ENCODE measurements at regions not wholly inside any gene's neighbourhood (a gene's known extent, or its start where the extent isn't known, plus 50 kb on each side); places are given as distances from the start of the nearest gene placed in this dataset.

GRCh38 chr2:194610297-194610696, 1046.7 kb upstream of the SLC39A10 start:
- H3K4me3 ChIP-seq (ENCODE audit: low read depth, poor library complexity, severe bottlenecking), result no peak overlapping the region
- no peak for DNase-seq (ENCODE audit: low spot score in 2 of 2)
- intact Hi-C loops (cut with DNase I; ENCODE audit: low total_unique reads), result no loop called here
- no peak for TF ChIP-seq POLR2A (IDR thresholded peaks at IDR 0.05)
- TF ChIP-seq CTCF (IDR thresholded peaks at IDR 0.05), result no peak

- WGBS, 2 donors, result 86 to 93% methylated on average over 5 of the region's 5 CpGs
- H3K4me3 ChIP-seq (ENCODE audit: low read depth, poor library complexity, severe bottlenecking), result no peak overlapping the region
- intact Hi-C loops (cut with DNase I; ENCODE audit: low total_unique reads), result no loop called here
- TF ChIP-seq POLR2A (IDR thresholded peaks at IDR 0.05) (no peak), CTCF (IDR thresholded peaks at IDR 0.05) (no peak)
- no peak for DNase-seq (ENCODE audit: low spot score in 2 of 2)
Observed at GRCh38 chr2:194603429-194603828, 1053.6 kb upstream of the SLC39A10 start.

GRCh38 chr2:194602750-194603149, 1054.3 kb upstream of the SLC39A10 start:
- DNase-seq (ENCODE audit: low spot score in 2 of 2), result no peak
- intact Hi-C loops (cut with DNase I; ENCODE audit: low total_unique reads), result no loop called here
- WGBS, 2 donors, result 91 to 92% methylated on average over 5 of the region's 5 CpGs
- no peak overlapping the region for H3K4me3 ChIP-seq (ENCODE audit: low read depth, poor library complexity, severe bottlenecking)
- TF ChIP-seq POLR2A (IDR thresholded peaks at IDR 0.05) (no peak), CTCF (IDR thresholded peaks at IDR 0.05) (no peak)

- 68 to 86% methylated on average over 1 of the region's 1 CpG for WGBS, 2 donors
- DNase-seq (ENCODE audit: low spot score in 2 of 2), result no peak
- no peak overlapping the region for H3K4me3 ChIP-seq (ENCODE audit: low read depth, poor library complexity, severe bottlenecking)
- intact Hi-C loops (cut with DNase I; ENCODE audit: low total_unique reads), result no loop called here
- TF ChIP-seq POLR2A (IDR thresholded peaks at IDR 0.05), result no peak
- no peak for TF ChIP-seq CTCF (IDR thresholded peaks at IDR 0.05)
Observed at GRCh38 chr2:194591192-194591591, 1065.8 kb upstream of the SLC39A10 start.

GRCh38 chr2:194587739-194588270, 1069.2 kb upstream of the SLC39A10 start:
- intact Hi-C loops (cut with DNase I; ENCODE audit: low total_unique reads), result no loop called here
- 71 to 76% methylated on average over 1 of the region's 1 CpG for WGBS, 2 donors
- H3K4me3 ChIP-seq (ENCODE audit: low read depth, poor library complexity, severe bottlenecking), result no peak overlapping the region
- TF ChIP-seq POLR2A (IDR thresholded peaks at IDR 0.05) (no peak), CTCF (IDR thresholded peaks at IDR 0.05) (no peak)
- no peak for DNase-seq (ENCODE audit: low spot score in 2 of 2)

- no peak for DNase-seq (ENCODE audit: low spot score in 2 of 2)
- intact Hi-C loops (cut with DNase I; ENCODE audit: low total_unique reads), result no loop called here
- no peak overlapping the region for H3K4me3 ChIP-seq (ENCODE audit: low read depth, poor library complexity, severe bottlenecking)
- TF ChIP-seq POLR2A (IDR thresholded peaks at IDR 0.05) (no peak), CTCF (IDR thresholded peaks at IDR 0.05) (no peak)
- WGBS, 2 donors, result 73 to 82% methylated on average over 2 of the region's 2 CpGs
Observed at GRCh38 chr2:194567661-194568017, 1089.4 kb upstream of the SLC39A10 start.

All from lower leg skin (tissue), 4 donors.